NCI-H1092 treated with DMSO at 0.1 percent for 48 hours (cell line): ENCODE measurements at regions not wholly inside any gene's neighbourhood (a gene's known extent, or its start where the extent isn't known, plus 50 kb on each side); places are given as distances from the start of the nearest gene placed in this dataset.

ENCODE experiments used
- DNase-seq: peaks from one replicate; lab custom pipeline; 2025; lab: John Stamatoyannopoulos, UW

- no peak for DNase-seq
Measured at GRCh38 chr13:30031488-30031887, 181.1 kb upstream of the UBL3 start.

GRCh38 chr13:30030141-30030750, 179.8 kb upstream of the UBL3 start:
- DNase-seq = no peak

GRCh38 chr13:30027569-30028455, 177.4 kb upstream of the UBL3 start:
- no peak for DNase-seq

GRCh38 chr13:30026909-30027308, 176.5 kb upstream of the UBL3 start:
- DNase-seq = no peak

- no peak for DNase-seq
Measured at GRCh38 chr13:30026093-30026492, 175.7 kb upstream of the UBL3 start.

- no peak for DNase-seq
Measured at GRCh38 chr13:30025351-30025750, 174.9 kb upstream of the UBL3 start.

GRCh38 chr13:30024125-30024865, 173.9 kb upstream of the UBL3 start:
- DNase-seq = no peak

GRCh38 chr13:30023196-30023895, 172.9 kb upstream of the UBL3 start:
- DNase-seq = no peak

- no peak for DNase-seq
Measured at GRCh38 chr13:30022796-30023195, 172.4 kb upstream of the UBL3 start.

- DNase-seq = no peak
Measured at GRCh38 chr13:30022256-30022655, 171.8 kb upstream of the UBL3 start.

GRCh38 chr13:30021611-30022010, 171.2 kb upstream of the UBL3 start:
- DNase-seq = no peak

GRCh38 chr13:30020726-30021312, 170.4 kb upstream of the UBL3 start:
- DNase-seq = no peak

GRCh38 chr13:30019648-30020626, 169.5 kb upstream of the UBL3 start:
- no peak for DNase-seq

- DNase-seq = no peak
Measured at GRCh38 chr13:30017880-30018279, 167.5 kb upstream of the UBL3 start.

GRCh38 chr13:30016398-30016797, 166.0 kb upstream of the UBL3 start:
- no peak for DNase-seq

- no peak for DNase-seq
Measured at GRCh38 chr13:30009411-30009810, 159.0 kb upstream of the UBL3 start.

- DNase-seq = no peak
Measured at GRCh38 chr13:30006246-30006645, 155.8 kb upstream of the UBL3 start.

GRCh38 chr13:30004204-30004603, 153.8 kb upstream of the UBL3 start:
- DNase-seq = no peak

- DNase-seq = no peak
Measured at GRCh38 chr13:30002577-30002976, 152.2 kb upstream of the UBL3 start.

- no peak for DNase-seq
Measured at GRCh38 chr13:30000370-30000765, 150.0 kb upstream of the UBL3 start.
